ENCODE measurements at regions not wholly inside any gene's neighbourhood (a gene's known extent, or its start where the extent isn't known, plus 50 kb on each side); places are given as distances from the start of the nearest gene placed in this dataset.
"Not testable (repeated sequence)": the region's sequence is repeated elsewhere in the genome, so short reads cannot be mapped to it uniquely, and the experiment has no call there.

DNA sequence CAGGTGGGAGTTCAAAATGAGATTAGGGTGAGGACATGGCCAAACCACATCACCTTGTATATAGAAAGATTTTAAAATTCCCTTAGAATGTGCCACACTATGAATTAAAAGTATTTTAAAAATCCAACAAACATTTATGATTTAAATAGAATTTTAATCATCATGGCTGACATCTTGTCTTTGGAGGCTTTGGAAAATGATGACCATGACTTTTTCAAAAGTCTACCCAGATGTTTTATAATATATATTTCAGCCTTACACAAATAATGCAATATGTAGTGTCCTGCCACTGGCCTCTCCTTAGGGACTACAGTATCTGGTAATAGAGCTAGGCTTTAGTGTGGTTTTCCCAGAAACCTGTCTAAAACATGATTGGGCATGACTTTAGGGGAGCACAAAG is 1353.4 kb upstream of the GOT2 start:
- DNase-seq (no peak), ATAC-seq (ENCODE audit: low FRiP score in 2 of 2) (no peak)
- no peak overlapping the region for H3K27ac ChIP-seq
- TF ChIP-seq EP300 (IDR thresholded peaks at IDR 0.05): no peak
- no peak for TF ChIP-seq POLR2AphosphoS5 (IDR thresholded peaks at IDR 0.05)
- no peak for TF ChIP-seq POLR2A (IDR thresholded peaks at IDR 0.05)
- TF ChIP-seq, protein P1, sequence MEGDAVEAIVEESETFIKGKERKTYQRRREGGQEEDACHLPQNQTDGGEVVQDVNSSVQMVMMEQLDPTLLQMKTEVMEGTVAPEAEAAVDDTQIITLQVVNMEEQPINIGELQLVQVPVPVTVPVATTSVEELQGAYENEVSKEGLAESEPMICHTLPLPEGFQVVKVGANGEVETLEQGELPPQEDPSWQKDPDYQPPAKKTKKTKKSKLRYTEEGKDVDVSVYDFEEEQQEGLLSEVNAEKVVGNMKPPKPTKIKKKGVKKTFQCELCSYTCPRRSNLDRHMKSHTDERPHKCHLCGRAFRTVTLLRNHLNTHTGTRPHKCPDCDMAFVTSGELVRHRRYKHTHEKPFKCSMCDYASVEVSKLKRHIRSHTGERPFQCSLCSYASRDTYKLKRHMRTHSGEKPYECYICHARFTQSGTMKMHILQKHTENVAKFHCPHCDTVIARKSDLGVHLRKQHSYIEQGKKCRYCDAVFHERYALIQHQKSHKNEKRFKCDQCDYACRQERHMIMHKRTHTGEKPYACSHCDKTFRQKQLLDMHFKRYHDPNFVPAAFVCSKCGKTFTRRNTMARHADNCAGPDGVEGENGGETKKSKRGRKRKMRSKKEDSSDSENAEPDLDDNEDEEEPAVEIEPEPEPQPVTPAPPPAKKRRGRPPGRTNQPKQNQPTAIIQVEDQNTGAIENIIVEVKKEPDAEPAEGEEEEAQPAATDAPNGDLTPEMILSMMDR (IDR thresholded peaks at IDR 0.05): no peak
- H3K9me3 ChIP-seq: peaks cover 0 to 7% (median 0%) of the 10 kb centered on the region in 4 donors
- H3K4me3 ChIP-seq: no peak overlapping the region
- no peaks in the 10 kb centered on the region for H3K36me3 ChIP-seq
- no peaks in the 10 kb centered on the region for H3K4me1 ChIP-seq
- H3K27me3 ChIP-seq: no peaks in the 10 kb centered on the region

GRCh38 chr16:60078819-60079218 is 1344.7 kb upstream of the GOT2 start:
- H3K27ac ChIP-seq; H3K4me3 ChIP-seq; H3K4me1 ChIP-seq; H3K9me3 ChIP-seq; DNase-seq; ATAC-seq (ENCODE audit: low FRiP score in 2 of 2); H3K27me3 ChIP-seq; H3K36me3 ChIP-seq: not testable (repeated sequence)
- 91 to 93% methylated on average over 9 of the region's 10 CpGs for WGBS, 2 donors

DNA sequence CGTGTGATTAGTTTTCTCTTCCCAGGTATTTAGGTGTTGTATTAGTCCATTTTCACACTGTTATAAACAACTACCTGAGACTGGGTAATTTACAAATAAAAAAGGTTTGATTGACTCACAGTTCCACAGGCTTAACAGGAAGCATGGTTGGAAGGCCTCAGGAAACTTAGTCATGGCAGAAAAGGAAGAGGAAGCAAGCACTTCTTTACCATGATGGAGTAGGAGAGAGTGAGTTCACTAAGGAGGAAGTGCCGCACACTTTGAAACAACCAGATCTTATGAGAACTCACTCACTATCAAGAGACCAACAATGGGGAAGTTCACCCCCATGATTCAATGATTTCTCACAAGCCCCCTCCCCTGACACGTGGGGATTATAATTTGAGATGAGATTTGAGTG is 1343.7 kb upstream of the GOT2 start:
- no peak overlapping the region for H3K27ac ChIP-seq
- WGBS, 2 donors: 74 to 85% methylated on average over 3 of the region's 3 CpGs
- H3K4me3 ChIP-seq: no peak overlapping the region
- H3K27me3 ChIP-seq: no peaks in the 10 kb centered on the region
- TF ChIP-seq POLR2AphosphoS5 (IDR thresholded peaks at IDR 0.05): no peak
- TF ChIP-seq, protein P1 (IDR thresholded peaks at IDR 0.05): no peak
- no peak for TF ChIP-seq EP300 (IDR thresholded peaks at IDR 0.05)
- no peak for TF ChIP-seq POLR2A (IDR thresholded peaks at IDR 0.05)
- no peaks in the 10 kb centered on the region for H3K9me3 ChIP-seq
- no peaks in the 10 kb centered on the region for H3K36me3 ChIP-seq
- H3K4me1 ChIP-seq: no peaks in the 10 kb centered on the region
- no peak for ATAC-seq (ENCODE audit: low FRiP score in 2 of 2)
- DNase-seq: no peak

DNA sequence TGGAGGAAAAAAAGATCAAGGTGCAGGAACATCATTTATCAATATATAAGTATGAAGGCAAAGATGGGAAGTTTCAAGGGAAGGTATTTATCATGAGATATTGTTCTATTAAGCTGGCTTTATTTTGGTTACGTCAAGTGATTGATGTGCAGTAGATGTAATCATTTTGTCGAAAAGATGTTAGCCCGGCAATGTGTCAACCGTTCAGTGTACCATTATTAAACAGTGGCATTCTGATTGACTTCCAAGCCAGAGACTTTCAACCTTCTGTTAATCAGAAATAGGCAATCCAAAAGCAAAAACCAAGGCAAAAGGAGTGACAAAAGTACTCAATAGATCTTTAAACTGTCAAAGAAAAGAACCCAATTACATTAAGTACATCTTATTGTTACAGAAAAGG is 1340.3 kb upstream of the GOT2 start:
- H3K4me3 ChIP-seq: no peak overlapping the region
- no peak overlapping the region for H3K27ac ChIP-seq
- no peaks in the 10 kb centered on the region for H3K4me1 ChIP-seq
- no peaks in the 10 kb centered on the region for H3K36me3 ChIP-seq
- no peak for ATAC-seq (ENCODE audit: low FRiP score in 2 of 2)
- TF ChIP-seq POLR2AphosphoS5 (IDR thresholded peaks at IDR 0.05) (no peak), EP300 (IDR thresholded peaks at IDR 0.05) (no peak), POLR2A (IDR thresholded peaks at IDR 0.05) (no peak)
- TF ChIP-seq, protein P1 (IDR thresholded peaks at IDR 0.05): no peak
- DNase-seq: no peak
- 65 to 71% methylated on average over 4 of the region's 4 CpGs for WGBS, 2 donors
- H3K9me3 ChIP-seq: no peaks in the 10 kb centered on the region
- H3K27me3 ChIP-seq: no peaks in the 10 kb centered on the region

DNA sequence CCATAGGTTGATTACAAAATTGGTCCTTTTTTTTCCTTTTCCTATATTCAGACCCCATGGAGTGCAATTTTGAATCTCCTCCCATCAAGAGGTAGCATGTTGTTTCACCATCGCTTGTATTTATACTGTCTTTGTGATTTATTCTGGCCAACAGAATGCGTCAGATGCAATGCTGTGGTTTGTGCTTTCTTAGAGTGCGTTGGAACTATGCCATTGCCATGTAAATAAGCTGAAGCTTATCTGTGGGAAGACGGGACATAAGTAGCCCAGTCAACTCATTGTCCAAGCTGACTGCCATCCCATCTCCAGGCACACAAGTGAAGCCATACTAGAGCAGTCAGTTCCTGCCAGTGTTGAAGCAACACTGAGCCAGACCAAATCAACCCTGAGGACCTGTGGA is 1339.3 kb upstream of the GOT2 start:
- no peak overlapping the region for H3K27ac ChIP-seq
- WGBS, 2 donors: 66 to 81% methylated on average over 4 of the region's 4 CpGs
- no peak for ATAC-seq (ENCODE audit: low FRiP score in 2 of 2)
- no peaks in the 10 kb centered on the region for H3K9me3 ChIP-seq
- no peaks in the 10 kb centered on the region for H3K36me3 ChIP-seq
- DNase-seq: no peak
- H3K4me1 ChIP-seq: no peaks in the 10 kb centered on the region
- H3K4me3 ChIP-seq: no peak overlapping the region
- no peak for TF ChIP-seq POLR2A (IDR thresholded peaks at IDR 0.05)
- TF ChIP-seq EP300 (IDR thresholded peaks at IDR 0.05): no peak
- TF ChIP-seq, protein P1 (IDR thresholded peaks at IDR 0.05): no peak
- no peak for TF ChIP-seq POLR2AphosphoS5 (IDR thresholded peaks at IDR 0.05)
- no peaks in the 10 kb centered on the region for H3K27me3 ChIP-seq

Data from upper lobe of left lung (tissue), 6 donors.